Activated T-cell treated with anti-CD3 and anti-CD28 coated beads for 24 hours (primary cell): ENCODE measurements at regions not wholly inside any gene's neighbourhood (a gene's known extent, or its start where the extent isn't known, plus 50 kb on each side); places are given as distances from the start of the nearest gene placed in this dataset.
"Not testable (repeated sequence)": the region's sequence is repeated elsewhere in the genome, so short reads cannot be mapped to it uniquely, and the experiment has no call there.

Experiments used
- DNase-seq: peaks from one replicate; pipeline ENCODE4 v3.0.0-alpha.2; 2020; ENCODE audit warnings: low read depth

- DNase-seq: no peak
Measured at GRCh38 chr5:25009063-25009462, 364.3 kb upstream of the CDH10 start.

DNA sequence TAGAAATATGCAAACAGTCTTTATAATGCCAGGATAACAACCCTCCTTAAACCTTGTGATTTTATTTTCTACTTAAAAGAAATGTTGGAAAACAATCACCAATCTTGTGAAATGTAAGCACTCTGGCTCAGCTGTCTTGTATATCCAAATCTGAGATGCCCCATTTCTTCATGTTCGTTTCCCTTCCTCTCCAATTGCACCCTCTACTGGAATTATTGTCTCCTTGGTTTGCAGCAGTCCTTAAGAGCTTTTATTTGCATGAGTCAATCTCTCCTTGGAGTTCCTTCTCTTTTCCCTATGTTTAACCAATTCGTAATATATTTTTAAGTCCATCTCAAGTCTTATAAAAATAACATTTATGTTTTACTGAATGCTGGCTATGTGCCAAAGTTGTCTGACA, 362.0 kb upstream of the CDH10 start:
- no peak for DNase-seq

DNA sequence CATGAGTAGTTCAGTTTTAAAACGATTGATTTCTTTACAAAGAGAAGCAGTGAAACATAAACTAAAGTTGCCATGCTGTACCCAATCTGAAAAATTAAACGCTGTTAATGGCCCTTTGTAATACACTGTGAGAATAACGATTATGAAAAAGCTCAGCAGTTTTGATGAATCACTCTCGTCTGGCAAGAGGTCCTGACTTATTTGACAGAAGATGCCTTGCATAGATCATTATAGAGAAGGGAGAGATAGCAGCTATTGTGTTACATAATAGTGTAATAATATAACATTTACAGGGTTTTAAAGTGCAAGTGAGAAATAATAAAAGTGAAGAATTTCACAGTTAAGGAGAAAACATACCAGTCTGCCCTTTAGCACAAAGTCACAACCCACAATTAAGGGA, 361.5 kb upstream of the CDH10 start:
- DNase-seq: no peak

DNA sequence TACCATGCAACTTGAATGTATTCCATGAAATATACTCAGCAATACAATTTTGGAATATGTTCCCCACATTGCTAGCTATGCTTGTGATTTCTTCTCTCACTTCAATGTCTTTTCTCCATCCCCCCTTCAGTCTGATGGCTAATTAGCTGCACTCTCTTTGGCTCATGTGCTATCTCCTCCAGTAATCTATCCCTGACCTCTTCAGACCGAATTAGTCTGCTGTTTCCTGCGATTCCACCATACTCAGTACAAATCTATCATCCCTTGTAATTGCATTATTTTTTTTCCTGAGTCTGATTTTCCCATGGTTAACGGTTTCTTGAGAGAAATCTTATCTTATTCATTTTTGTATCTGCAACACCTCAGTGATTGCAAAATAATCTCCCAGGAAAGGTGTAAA, 360.7 kb upstream of the CDH10 start:
- no peak for DNase-seq

GRCh38 chr5:25002371-25002770, 357.6 kb upstream of the CDH10 start:
- DNase-seq: no peak

DNA sequence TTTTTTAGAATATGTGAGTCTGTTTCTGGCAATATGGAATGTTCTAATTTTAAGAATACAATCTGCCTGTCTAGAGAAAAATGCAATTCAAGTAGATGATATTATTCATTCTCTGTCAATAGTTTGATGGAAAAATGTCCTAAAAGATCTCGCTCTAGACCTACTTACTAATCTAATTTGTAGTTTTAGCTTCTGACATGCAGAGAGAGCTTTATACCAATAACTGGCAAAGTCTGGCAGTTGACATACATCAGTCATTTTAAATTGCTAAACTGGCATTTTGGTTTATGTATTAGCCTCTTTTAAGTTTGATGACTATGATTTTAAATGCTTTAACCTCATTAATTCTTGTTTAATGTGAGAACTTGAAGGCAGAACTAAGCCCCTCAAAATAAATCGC, 355.0 kb upstream of the CDH10 start:
- DNase-seq: no peak

DNA sequence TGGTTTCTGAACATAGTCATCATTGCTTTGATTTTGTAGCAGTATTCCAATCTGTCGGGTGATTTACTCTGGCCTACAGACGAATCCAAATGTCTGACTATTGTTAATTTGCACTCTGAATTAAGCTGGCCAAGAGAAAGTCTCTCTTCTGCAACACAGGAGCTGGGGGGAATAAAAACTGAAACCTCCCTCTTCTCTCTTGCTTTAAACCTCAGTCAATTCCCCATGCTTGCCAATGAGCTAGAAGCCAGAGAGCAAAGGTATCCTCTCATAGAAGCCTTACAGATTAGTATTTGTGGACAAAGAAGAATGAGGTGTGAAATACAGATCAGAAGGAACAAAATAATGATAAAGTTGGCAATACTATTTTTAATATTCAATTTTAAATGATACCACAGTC, 353.9 kb upstream of the CDH10 start:
- DNase-seq: no peak

GRCh38 chr5:24986326-24986725, 341.5 kb upstream of the CDH10 start:
- no peak for DNase-seq

GRCh38 chr5:24978552-24978951, 333.8 kb upstream of the CDH10 start:
- DNase-seq: not testable (repeated sequence)

- no peak for DNase-seq
Measured at GRCh38 chr5:24963611-24964010, 318.8 kb upstream of the CDH10 start.

DNA sequence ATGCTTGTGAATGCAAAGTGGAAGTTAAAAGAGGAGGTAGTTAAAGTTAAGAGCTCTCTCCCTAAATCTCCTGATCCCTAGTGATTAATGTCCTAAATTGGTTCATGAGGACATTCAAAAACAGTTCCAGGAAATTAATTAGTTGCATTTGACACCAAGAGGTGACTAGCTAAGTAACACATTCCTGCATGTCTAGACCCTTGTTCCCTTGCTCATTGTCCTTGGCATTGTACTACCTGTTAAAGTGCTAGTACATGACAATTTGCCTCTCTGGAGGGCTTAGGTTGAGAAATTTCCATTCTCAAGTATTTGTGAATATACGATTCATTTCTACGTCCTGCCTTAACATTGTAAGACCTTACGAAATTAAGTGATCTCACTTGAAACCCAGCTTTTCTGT, 278.6 kb upstream of the CDH10 start:
- no peak for DNase-seq

DNA sequence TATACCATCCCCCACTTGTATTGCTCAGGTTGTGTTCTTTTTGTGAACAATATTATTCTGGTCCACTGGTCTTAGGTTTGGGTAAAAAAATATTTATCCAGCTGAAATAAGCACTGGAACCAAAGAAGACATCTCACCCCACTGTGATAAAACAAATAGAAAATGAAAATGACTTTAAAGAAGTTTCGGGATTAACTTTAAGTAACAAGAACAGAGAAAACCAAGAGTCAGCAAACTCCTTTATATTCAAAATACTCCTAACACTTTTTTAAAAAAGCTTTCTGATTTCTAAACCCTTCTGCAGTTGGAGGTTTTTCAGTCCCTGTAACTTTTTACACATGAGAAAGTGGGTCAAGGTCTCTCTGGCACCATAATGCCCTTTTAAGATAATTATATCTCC, 273.9 kb upstream of the CDH10 start:
- no peak for DNase-seq

DNA sequence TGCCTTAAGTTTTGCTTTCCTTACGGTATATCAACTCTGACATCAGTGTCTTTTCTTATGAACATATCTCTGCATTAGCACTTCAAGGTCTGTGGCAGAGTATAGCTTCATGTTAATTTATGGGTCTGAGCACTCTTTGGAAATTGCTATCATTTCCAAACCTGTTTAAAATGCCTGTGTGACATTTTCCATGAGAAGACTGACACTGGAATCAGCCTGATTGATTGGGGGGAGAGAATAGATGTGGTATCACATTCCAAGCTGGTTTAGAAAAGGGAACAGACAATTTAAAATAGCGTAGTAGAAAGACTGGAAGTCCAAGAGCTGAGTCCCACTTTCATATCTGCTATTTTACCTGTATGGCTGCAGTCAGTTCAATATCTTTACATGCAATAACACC, 272.1 kb upstream of the CDH10 start:
- DNase-seq: no peak

GRCh38 chr5:24909210-24909609, 264.4 kb upstream of the CDH10 start:
- DNase-seq: no peak

DNA sequence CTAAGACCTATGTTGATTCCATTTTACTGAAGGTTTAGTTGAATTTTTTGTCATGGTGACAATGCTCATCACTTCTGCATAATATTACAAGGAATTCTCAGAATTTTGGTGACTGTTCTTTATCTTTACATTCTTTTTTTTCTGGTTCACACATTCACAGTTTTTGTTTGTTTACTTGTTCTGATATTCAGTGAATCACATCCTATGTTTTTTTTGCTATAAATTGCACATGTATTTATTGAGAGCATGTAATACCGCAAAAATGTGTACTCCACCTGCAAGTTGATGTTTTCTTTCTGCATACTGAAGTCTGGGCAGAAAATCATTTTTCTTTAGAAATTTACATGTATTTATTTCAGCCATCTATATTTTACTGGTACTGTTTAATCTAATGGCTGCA, 261.9 kb upstream of the CDH10 start:
- no peak for DNase-seq

- no peak for DNase-seq
Measured at GRCh38 chr5:24904981-24905517, 260.3 kb upstream of the CDH10 start.

GRCh38 chr5:24899180-24899579, 254.4 kb upstream of the CDH10 start:
- DNase-seq: no peak

DNA sequence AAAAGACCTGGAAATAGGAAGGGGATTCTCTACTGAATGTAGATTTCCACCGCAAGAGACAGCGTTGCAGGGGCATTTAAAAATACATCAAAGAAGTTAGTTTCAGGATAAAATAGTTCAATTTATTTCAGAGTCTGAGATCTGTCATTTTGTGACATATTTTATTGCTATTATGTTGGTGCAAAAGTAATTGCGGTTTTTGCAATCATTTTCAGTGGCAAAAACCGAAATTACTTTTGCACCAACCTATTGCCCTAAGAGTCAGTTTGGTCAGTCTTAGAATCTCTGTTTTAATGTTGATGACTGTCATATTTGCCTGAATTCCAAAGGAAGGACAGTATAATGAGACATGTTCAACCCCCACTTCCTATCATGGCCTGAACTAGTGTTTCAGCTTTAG, 219.5 kb upstream of the CDH10 start:
- DNase-seq: no peak

- no peak for DNase-seq
Measured at GRCh38 chr5:24862117-24862516, 217.3 kb upstream of the CDH10 start.

DNA sequence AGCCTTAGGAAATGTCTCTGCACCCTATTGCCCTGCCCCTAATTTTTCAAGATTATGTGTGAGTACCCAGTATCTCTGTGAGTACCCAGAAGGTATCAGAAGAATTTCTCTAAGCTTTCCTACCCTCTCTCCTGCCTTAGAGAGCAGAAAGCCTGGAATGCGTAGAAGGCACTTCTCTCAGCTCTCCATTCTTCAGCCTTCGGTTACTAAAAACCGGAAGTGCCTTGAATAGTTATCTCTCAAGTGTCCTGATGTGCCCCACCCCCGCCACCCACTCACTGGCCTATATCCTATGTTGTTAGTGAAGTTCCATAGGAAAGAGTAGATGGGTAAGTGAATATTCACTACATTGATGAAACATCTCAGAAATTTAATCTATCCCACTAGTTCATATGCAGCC, 210.7 kb upstream of the CDH10 start:
- DNase-seq: no peak

DNA sequence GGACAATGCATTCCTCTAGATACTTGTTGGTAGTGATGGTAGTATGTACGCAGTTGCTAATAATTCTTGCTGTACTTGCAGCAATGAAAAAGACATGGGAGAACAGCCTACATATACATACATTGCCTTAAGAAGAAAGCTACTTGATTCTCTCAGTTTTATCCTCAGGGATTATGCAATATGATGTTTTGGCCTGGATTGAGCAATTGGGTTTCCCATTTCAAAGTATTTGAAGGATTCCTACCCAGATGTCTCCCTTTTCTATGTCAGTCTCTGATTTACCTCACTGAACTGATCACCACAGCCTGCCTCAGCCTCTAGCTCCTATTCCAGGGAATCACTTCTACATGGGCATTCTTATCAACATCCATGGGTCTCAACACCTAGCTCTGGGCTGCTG, 210.1 kb upstream of the CDH10 start:
- DNase-seq: peak; percentile 0

- DNase-seq: no peak
Measured at GRCh38 chr5:24854350-24854749, 209.6 kb upstream of the CDH10 start.

DNA sequence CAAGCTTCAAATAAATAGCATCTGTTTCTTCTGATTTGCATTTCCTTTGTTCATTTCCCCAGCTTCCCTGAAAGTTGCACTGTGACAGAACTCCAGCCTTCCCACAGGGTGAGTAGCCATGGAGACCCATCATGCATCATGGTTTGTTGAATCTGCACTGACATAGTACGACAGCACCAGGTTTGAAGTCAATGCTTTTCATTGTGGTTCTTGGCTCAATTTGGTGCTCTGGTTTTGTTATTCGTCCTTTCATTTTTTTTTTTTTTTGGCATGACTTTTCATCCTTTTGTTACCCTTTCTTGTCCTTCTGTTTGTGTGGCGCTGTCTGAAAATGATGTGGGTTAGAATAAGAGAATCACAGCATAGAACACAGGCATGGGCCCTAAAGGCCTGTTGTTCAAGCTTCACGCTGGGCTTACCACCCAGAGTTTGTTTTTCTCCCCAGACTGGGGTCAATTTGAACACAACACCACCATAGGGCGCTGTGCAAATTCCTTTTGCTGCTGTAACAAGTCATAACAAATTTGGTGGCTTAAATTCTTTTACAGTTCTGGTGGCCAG, 206.2 kb upstream of the CDH10 start:
- DNase-seq: no peak

DNA sequence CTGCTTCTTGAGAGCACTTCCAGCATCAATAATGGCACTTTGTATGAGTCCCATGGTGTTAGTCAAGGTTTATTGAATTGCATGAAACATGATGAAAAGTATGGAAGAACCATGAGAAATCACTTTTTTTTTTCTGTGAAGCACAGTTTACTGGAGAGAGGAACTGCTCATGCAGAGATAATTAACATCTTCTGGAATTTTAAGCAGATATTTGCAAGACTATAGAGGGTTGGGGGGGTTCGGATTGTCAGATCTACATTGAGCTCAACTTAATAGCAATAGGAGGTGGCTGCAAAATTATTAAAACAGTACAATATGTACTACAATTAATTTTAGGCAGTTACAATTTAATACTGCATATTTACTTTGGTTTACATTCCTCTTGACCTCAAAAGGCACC, 204.4 kb upstream of the CDH10 start:
- DNase-seq: no peak

DNA sequence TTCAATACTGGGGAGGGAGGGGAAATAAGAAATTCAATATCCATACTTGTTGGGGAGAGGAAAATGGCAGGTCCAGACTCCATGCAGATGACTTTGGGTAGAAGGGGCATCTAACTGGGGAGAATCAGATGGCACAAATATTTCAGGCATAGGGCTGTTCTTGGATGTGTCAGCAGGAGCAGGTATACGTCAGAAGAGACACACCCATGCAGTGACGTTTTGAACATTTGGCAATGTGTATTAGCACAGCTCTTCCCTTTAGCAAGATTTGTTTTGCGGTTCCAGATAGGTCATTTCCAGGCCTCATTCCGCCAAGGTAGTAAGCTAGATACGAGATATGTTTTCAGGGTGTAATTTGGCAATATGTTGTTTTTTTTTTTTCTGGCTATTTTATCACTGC, 187.2 kb upstream of the CDH10 start:
- no peak for DNase-seq
